Ishikawa (cell line): ENCODE measurements at regions not wholly inside any gene's neighbourhood (a gene's known extent, or its start where the extent isn't known, plus 50 kb on each side); places are given as distances from the start of the nearest gene placed in this dataset.

Experiments used
- CEBPB ChIP-seq: IDR thresholded peaks from 2 replicates; pipeline ENCODE4 v1.6.1; 2012
- NFIC ChIP-seq: IDR thresholded peaks from 2 replicates; pipeline ENCODE4 v1.6.1; 2012
- RAD21 ChIP-seq: IDR thresholded peaks from 2 replicates; pipeline ENCODE4 v1.6.1; 2012; ENCODE audit warnings: low read depth
- TAF1 ChIP-seq: IDR thresholded peaks from 2 replicates; pipeline ENCODE4 v1.6.1; 2012; ENCODE audit warnings: low read depth, mild to moderate bottlenecking
- TEAD4 ChIP-seq: IDR thresholded peaks from 2 replicates; pipeline ENCODE4 v1.6.1; 2012
- ZBTB7A ChIP-seq: IDR thresholded peaks from 2 replicates; pipeline ENCODE4 v1.6.1; 2012; ENCODE audit warnings: low read depth
- TF ChIP-seq, protein P1 (sequence below): IDR thresholded peaks from 2 replicates; pipeline ENCODE4 v1.6.1; 2012; ENCODE audit warnings: low read depth, mild to moderate bottlenecking
- TF ChIP-seq, protein P2 (sequence below): IDR thresholded peaks from 2 replicates; pipeline ENCODE4 v1.6.1; 2012

- TF ChIP-seq NFIC = no peak
- TF ChIP-seq TEAD4 = no peak
- no peak for TF ChIP-seq RAD21
- TF ChIP-seq, protein P1, sequence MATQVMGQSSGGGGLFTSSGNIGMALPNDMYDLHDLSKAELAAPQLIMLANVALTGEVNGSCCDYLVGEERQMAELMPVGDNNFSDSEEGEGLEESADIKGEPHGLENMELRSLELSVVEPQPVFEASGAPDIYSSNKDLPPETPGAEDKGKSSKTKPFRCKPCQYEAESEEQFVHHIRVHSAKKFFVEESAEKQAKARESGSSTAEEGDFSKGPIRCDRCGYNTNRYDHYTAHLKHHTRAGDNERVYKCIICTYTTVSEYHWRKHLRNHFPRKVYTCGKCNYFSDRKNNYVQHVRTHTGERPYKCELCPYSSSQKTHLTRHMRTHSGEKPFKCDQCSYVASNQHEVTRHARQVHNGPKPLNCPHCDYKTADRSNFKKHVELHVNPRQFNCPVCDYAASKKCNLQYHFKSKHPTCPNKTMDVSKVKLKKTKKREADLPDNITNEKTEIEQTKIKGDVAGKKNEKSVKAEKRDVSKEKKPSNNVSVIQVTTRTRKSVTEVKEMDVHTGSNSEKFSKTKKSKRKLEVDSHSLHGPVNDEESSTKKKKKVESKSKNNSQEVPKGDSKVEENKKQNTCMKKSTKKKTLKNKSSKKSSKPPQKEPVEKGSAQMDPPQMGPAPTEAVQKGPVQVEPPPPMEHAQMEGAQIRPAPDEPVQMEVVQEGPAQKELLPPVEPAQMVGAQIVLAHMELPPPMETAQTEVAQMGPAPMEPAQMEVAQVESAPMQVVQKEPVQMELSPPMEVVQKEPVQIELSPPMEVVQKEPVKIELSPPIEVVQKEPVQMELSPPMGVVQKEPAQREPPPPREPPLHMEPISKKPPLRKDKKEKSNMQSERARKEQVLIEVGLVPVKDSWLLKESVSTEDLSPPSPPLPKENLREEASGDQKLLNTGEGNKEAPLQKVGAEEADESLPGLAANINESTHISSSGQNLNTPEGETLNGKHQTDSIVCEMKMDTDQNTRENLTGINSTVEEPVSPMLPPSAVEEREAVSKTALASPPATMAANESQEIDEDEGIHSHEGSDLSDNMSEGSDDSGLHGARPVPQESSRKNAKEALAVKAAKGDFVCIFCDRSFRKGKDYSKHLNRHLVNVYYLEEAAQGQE = no peak
- TF ChIP-seq CEBPB = no peak
- TF ChIP-seq ZBTB7A = no peak
- no peak for TF ChIP-seq TAF1
- TF ChIP-seq, protein P2, sequence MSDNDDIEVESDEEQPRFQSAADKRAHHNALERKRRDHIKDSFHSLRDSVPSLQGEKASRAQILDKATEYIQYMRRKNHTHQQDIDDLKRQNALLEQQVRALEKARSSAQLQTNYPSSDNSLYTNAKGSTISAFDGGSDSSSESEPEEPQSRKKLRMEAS = 0 out of 2 replicates have a peak, but pooled peaks have one; percentile 1
Observed at GRCh38 chr17:72176516-72176851, 55.7 kb downstream of the SOX9 start.
